Anterior cingulate cortex (tissue), 58 donors: ENCODE measurements at regions not wholly inside any gene's neighbourhood (a gene's known extent, or its start where the extent isn't known, plus 50 kb on each side); places are given as distances from the start of the nearest gene placed in this dataset.
"Not testable (repeated sequence)": the region's sequence is repeated elsewhere in the genome, so short reads cannot be mapped to it uniquely, and the experiment has no call there.

Experiments used
- DNase-seq, 58 donors: peaks; one replicate each; lab custom pipeline; 2025; lab: John Stamatoyannopoulos, UW

- no peak for DNase-seq
These were observed 110.2 kb upstream of the CPHXL start for GRCh38 chr16:75836347-75837010.

DNA sequence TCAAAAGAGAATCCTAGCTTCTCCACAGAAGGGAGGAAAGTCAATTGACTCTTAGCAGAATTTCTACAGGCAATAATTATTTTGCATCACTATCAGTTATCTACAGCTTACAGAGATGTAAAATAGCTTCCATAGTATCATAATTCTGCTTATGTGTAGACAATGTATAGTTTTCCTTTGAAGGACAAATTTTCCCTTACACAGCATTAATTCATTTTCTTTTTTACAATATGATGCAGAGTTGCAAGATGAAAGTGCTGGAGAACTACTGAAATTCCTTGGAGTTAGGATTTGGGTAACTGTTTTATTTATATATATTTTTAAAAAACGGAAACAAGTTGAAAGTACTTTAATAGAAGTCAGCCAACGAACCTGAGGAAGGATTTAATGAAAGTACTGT lies 111.0 kb upstream of the CPHXL start:
- DNase-seq, result no peak

DNA sequence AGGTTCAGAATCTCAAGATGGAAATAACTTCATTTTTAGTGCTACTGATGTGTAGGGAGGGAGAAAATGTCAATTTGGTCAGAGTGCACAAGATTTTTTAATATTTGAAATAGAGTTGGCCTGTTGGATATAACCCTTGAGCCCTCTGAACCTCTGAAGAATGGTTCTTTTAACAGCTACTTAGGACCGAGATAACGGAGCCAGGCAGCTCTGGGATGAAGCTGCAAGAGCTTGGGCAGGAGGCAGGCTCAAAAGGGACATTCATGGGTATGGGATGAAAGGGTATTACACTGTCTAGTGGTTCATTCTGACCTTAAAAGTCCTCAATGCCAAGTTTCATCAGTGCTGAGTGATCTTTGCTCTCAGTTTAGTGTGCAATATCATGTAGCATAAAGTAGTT lies 111.4 kb upstream of the CPHXL start:
- DNase-seq, result peak in 1 of 58 donors; percentile 6

- DNase-seq, result no peak
These were observed 115.2 kb upstream of the CPHXL start for GRCh38 chr16:75841517-75841916.

DNA sequence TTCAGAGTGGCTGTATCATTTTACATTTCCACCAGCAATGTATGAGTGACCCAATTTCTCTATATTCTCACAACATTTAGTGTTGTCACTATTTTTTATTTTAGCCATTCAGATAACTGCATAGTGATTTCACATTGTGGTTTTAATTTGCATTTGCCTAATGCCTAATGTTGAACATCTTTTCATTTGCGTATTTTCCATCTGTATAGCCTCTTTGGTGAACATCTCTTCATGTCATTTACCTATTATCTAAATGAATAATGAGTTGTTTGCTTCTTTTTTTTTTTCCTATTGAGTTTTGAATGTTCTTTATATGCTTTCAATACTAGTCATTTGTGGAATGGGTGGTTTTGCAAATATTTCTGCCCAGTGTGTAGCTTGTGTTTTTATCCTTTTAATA lies 120.9 kb upstream of the CPHXL start:
- no peak for DNase-seq

- no peak for DNase-seq
These were observed 127.9 kb upstream of the CPHXL start for GRCh38 chr16:75854152-75854551.

DNA sequence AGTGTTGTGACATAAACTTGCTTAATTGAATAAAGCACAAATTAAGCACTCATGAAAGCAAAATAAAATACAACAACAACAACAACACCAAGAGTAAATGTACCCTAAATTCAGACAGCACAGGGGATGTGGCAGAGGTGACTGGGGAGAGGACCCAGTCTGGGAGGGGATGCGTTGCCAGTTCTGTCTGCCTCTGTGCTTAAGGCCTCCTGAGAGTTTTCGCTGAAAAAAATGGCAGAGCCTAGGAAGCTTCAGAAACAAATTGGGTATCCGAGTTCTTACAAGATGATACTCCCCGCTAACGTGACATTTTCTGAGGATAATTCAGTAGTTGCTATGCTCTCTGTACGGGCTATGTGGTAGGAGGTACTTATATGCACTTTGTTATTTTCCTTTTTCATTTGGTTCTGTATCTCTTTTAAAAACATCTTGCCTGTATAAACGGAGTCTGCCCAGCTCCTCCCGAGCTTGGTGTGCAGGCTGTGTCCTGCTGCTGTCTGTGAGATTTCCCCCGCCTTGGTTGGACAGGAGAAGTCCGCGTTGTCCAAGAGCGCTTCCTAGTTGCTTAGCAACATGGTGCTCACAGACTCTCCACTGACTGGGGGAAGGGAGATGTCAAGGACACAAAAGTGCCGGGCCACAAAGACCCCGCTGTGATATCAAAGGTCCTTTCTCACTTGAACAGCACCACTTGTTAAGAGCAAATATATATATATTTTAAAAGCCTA lies 134.2 kb upstream of the CPHXL start:
- DNase-seq, result peak in 53 of 58 donors; percentile 6 to 87 (median 61)

GRCh38 chr16:75861311-75862097 lies 135.2 kb upstream of the CPHXL start:
- DNase-seq, result peak in 2 of 58 donors; percentile 5 to 10

- DNase-seq, result peak in 5 of 58 donors; percentile 1 to 12 (median 5)
These were observed 135.8 kb upstream of the CPHXL start for GRCh38 chr16:75862098-75862386.

GRCh38 chr16:75864243-75864642 lies 138.0 kb upstream of the CPHXL start:
- no peak for DNase-seq

DNA sequence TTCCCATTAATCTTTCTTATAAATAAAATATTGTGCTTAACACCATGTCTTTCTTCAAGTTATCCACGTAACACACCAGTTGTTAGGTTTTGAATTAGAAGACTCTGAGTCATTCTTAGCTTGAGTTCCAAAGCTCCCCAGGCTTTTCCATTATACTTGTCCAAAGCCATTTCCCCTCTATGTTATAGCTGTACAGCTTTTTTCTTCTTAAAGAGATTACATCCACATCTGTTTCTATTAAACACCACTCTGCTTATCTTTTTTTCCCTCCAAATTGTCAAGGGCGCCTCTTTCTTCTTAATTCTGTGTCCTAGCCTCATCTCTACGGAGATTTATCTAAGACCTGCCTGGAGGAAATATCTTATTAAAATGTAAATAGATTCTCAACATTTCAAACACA lies 139.4 kb upstream of the CPHXL start:
- no peak for DNase-seq

- peak in 11 of 58 donors; percentile 3 to 45 (median 14) for DNase-seq
These were observed 142.6 kb upstream of the CPHXL start for GRCh38 chr16:75868636-75869632.

- DNase-seq, result not testable (repeated sequence)
These were observed 155.0 kb upstream of the CPHXL start for GRCh38 chr16:75881280-75881679.

DNA sequence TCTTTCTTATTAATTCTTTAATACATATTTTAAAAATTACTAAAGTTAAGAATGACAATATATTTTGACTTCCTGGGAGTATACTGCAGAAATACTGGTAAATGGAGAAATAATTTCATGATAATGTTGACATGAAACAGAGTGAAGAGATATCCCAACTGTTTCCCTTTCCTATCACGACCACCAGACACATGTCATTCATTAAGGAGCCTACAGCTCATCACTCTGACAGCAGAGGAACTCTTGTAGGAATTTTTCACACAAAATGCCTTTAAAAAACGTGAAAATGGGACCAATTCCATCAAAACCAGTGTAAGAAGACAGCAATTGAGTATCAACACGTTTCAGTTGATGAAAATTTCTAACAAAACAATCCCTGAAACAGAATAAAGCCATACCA lies 172.9 kb upstream of the CPHXL start:
- no peak for DNase-seq

DNA sequence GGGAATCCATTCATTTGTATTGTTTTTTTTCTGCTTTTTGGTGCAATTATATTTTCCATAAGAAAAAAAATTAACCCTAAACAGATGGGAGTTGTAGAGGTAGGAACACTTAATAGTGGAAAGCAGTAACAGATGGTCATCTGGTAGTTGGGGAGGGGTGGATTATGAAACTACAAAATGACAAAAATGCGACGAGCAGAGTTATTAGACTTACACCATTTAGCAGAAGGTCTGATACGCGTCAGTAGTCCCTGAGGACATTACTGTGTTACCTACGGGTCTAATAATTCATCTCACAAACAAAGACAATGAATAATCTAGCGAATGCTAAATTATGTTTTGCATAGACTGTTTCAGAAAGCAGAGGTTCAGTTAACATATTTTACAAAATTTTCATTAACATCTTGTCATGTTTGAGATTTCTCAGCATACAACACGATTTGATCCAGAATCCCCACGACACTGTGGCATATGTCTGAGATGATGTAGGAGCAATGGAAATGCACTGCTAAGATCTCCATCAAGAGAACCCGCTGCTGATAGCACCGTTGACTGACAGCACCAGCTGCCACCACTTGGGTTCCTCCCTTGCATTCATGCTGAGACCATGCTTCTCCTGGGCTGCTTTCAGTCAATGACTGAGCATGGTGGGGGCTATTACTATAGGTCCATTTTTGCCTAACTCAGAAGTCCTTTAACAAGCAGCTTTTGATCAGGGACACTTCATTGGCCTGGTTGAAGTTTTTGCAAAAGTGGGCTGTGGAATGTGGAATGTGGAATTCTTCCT lies 182.2 kb upstream of the CPHXL start:
- peak in 3 of 58 donors; percentile 2 to 5 (median 3) for DNase-seq

DNA sequence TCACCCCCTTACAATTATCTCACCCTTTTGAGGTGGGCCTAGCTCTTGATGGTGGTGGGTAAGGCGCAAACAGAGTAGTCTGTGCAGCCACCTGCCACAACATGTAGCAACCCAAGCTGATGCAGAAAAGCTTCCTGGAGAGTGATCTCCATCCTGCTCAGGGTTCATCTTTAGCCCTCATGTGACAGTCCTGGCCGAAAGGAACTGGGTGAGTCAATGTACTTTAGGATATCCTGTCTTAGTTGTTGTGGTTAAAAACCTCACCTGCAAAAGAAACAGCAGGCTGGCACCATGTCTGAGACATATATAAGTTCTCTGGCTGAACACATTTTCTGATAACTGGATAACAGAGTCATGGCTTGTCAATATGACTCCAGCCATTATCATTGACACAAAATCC lies 183.5 kb upstream of the CPHXL start:
- no peak for DNase-seq

DNA sequence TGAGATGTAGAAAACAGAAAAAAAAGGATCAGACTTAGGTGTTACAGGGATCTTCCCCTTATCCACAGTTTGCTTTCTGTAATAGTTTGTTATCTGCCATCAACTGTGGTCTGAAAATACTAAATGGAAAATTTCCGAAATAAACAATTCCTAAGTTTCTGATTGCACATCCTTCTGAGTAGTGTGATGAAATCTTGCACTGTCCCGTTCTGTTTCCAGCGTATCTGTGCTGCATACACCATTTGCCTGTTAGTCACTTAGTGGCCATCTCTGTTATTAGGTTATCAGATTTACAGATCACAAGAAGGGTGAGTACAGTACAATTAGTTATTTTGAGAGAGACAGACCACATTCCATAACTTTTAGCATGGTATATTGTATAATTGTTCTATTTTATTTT lies 185.6 kb upstream of the CPHXL start:
- no peak for DNase-seq

DNA sequence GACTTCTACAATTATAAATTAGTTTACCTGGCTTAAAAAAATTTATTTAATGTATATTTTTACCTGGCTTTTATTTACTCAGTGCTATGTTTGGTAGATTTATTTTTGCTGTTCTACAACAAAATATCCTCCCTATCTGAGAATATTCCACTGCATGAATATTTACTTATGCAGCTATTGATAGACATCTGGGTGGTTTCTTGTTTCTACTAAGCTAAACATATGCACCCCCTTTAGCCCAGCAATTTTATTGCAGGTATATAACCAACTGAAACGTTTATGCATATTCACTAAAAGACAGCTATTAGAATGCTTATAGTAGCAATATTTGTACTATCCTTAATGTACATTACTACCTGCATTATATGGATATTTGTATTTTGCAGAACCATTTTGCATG lies 187.7 kb upstream of the CPHXL start:
- DNase-seq, result no peak

GRCh38 chr16:75916451-75916850 lies 190.2 kb upstream of the CPHXL start:
- DNase-seq, result no peak

- DNase-seq, result no peak
These were observed 191.8 kb upstream of the CPHXL start for GRCh38 chr16:75918109-75918508.
